GM21447 (cell line): ENCODE measurements at regions not wholly inside any gene's neighbourhood (a gene's known extent, or its start where the extent isn't known, plus 50 kb on each side); places are given as distances from the start of the nearest gene placed in this dataset.
"Not testable (repeated sequence)": the region's sequence is repeated elsewhere in the genome, so short reads cannot be mapped to it uniquely, and the experiment has no call there.

ENCODE experiments used
- ATAC-seq: cut with Tn5 transposase; IDR thresholded peaks from one replicate; pipeline ENCODE4 v1.9.1; 2021; ENCODE audit not compliant: unreplicated experiment

DNA sequence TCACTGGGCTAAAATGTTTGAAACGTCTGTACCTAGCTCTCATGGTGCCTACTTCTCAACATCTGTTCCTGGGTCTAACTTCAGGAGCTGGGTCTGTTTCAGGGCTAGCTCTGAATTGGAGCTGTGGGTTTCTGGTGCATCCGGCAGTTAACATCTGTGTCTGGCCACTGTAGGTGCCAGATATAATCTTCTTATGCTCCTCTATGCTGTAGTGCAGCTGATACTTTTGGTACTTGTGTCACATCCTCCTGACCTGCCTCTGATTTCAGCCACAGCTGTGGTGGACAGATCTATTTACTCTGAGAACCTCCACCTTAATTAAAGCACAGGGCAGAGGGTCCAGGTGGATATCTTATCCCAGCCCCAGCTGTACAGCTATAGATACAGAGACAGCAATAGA lies 496.5 kb upstream of the CDH11 start:
- no peak for ATAC-seq

DNA sequence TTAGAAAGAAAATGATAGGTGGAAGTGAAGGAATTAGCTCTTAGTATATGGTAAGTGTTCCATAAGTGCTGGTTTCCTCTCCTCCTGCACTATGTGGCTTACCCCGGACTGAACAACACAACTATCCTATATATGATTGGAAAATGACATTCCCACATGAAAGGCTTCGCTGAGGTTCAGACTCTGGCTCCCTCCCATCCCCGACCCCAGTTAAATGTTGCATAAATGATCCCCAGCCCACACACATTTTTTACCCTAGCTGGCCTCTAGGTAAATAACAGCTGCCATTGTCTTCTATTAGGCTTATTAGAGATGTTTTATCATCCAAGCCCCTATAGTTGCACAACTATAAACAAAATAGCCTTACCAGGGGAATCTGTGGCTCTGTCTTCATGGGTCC lies 495.6 kb upstream of the CDH11 start:
- no peak for ATAC-seq

DNA sequence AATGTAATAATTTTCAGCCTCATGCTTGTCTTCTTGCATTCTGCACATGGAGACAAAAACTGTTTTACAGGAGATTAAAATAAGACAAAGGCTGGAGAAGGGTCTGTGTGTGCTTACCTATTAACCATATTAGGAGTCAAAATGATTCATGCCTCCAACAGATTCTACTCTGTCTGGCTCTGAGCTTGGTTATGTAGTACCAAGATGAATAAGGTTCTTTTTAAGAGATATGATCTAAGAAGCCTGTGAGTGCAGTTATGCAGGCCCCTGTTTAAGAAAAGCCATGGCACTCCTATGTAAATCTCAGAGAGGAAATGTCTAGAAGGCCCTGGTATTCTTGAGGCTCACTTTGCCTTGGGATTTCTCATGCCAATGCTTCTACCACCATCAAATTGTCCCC lies 486.6 kb upstream of the CDH11 start:
- ATAC-seq: no peak

DNA sequence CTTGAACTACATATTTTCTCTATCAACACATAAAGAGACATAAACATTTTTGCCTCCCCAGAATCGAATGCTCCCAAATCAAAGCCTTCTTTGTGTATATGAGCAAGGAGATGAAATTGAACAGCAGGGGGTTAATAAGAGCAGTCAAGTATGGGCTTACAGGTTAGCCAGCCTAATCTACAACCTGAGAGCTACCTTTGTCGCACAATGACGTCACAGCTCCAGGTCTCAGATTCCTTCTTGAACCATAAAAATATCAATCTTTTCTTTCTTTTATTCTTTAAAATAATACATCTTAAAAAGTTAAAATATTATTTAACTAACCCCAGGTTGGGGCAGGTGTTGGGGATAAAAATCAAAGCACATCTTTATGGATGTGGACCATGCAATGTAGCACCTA lies 482.9 kb upstream of the CDH11 start:
- ATAC-seq: no peak

DNA sequence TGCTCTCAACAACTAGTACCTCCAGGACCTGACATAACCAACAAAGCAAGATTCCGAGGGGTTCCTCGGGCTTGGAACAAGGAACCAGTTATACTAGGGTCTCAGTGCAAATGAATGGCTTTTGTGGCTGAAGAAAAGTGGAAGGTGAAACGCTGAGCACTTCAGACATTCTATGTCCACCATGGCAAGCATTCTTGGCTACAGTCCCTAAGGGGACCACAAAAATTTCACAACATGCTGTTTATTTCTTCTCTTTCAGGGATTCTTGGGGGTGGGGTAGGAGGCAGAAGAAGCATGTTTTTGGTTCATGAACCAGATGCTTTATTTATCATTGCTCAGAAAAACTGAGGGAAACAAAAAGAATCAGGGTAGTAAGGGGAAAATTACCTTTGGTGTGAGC lies 479.9 kb upstream of the CDH11 start:
- no peak for ATAC-seq

DNA sequence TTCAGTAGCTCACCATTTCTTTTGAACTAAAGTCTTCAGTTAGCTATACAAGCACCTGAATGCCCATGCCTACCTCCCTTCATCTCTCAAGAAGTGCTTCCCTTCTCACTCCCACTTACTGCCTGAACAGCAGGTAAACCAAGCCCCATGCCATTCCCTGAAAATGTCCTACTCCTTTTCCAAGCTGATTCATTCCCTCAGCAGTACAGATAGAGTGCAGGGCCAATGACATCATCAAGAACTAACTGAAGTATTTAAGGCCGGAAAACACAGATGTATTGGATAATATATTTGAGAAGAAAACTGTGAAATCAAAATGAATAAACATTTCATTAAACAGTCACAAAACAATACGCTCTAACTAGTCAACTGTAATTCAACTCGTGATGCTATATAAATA lies 478.8 kb upstream of the CDH11 start:
- ATAC-seq: no peak

DNA sequence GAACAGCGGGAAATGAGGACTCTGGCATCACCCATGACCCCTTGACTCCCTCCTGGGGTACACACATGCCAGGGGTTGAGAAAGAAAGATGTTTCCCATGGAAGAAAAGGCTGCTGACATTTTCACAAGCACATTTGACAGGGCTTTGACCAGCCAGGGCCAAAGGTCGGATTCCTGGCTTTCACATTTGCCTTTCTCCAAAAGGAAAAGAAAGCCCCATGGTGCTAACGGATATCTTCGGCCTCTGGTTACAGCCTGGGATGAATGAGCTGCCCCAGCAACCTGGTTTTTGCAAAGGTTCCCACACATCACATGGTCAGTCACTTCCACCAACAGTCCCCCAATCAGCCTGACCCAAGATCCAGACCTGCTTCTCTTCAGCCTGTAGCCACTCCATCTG lies 478.2 kb upstream of the CDH11 start:
- ATAC-seq: no peak

DNA sequence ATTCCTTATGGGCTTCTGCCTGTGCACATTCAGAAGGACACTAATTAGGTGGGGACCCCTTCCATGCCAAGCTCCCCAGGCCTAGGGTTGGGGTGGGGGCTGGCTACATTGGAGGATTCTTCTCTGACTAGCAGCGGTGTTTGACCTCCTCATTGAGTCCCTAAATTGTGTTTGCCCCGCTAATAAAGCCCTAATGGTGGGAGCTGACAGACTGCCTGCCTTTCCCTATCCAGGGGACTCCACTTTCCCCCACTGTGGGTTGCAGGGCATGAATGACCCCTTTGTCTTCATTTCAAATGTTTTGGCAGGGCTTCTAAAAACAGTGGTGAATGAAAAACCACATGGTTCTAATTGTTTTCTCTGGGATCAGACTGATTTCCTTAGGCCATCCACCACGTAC lies 476.8 kb upstream of the CDH11 start:
- no peak for ATAC-seq

DNA sequence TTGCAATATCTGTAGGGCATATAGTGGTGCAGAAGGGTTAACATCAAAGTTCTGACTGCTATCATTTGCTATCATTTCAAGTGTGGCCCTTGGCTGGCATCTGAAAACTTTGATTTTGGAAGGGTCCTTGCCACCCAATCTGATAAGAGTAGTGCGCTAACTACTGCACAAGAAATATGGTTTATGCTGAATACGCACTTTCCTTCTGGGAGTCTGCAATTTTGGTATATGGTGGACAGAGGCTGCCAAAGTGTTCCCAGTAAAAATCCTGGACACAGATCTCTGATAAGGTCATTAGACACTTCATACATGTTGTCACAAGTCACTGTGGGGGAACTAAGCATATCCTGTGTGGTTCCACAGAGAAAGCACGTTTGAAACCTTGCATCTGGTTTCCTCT lies 461.6 kb upstream of the CDH11 start:
- ATAC-seq: no peak

DNA sequence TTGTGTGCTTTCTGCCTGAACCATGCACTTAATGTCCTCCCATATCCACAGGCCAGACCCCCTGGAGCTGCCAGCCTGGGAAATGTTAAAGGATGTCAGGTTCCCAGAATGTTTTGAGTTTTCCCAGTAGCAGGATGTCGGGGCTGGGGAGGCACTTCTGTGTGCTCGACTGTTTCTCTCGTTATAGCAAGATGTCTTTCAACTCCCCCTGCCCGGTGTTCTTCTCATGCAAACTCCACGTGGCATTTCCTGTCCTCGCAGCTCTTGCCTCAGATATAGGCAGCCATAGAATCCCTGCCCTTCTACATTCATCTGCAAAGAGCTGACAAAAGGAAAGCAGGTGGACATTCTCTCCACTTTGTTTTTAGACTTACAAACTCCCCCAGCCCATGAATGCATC lies 457.2 kb upstream of the CDH11 start:
- ATAC-seq: no peak

DNA sequence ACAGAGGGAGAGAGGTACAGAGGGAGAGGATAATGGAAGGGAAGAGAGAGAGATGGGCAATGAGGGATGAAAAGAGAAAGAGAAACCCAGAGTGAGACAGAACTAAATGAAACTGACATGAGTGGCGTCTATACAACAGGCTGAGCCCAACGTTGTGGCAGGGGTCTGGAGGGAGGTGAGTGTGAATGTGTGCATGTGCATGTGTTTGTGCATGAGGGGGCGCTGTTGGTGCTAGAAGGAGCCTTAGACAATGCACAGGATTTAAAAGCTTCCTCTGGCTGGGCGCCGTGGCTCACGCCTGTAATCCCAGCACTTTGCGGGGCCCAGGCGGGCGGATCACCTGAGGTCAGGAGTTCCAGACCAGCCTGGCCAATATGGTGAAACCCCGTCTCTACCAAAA lies 454.8 kb upstream of the CDH11 start:
- ATAC-seq: no peak

DNA sequence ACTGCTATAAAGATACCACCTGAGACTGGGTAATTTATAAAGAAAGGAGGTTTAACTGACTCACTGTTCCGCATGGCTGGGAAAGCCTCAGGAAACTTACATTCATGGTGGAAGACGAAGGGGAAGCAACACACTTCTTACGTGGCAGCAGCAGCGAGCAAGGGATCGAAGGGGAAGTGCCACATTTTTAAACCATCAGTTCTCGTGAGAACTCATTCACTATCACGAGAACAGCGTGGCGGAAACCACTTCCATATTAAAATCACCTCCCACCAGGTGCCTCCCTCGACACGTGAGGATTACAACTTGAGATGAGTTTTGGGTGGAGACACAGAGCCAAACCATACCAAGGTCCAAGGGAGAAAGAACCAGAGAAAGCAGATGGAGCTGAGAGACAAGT lies 454.3 kb upstream of the CDH11 start:
- ATAC-seq: no peak

DNA sequence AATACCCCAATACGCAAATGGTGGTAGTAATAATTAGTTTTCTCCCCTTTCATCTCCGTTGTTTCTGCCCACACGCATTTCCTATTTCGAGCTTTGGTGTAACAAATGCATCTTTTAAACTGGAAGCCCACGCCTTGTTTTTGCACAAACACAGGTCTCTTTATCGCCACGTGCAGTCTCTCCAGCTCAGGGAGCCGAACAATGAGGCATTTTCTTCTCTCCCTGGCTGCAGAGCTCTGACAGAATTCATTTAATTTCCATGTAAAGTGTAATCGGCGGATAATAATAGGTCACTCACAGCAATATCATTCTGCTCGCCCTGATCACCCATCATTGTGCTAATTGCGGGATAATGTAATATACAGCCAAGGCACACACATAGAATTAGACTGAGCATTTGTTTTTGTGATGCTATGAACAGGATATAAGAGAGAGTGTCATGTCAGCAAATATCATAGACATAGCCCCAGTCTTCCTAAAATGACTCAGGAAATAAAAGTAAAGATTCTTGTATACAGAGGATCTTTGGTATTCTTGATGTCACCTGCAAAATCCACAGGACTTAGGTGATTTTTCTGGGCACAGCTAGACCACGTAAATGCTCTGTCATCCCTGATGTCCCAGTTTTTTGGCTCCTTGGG lies 452.6 kb upstream of the CDH11 start:
- ATAC-seq: no peak

DNA sequence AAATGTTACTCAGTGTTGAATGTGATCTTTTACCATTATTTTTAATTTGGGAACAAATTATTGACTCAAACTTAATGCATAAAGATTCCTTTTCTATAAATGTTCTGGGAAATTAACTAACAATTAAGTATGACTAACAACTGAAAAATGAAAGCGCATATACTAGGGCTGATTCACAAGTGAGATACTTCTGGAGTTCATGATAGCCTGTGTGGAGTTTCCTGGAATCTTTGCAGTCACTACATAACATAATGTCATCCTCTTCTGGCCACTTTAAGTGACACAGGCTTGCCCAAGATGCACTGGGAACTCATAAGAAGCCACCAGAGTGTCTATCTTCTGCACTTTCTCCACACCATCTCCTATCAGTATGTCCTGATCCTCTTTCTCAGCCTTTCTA lies 450.3 kb upstream of the CDH11 start:
- ATAC-seq: no peak

DNA sequence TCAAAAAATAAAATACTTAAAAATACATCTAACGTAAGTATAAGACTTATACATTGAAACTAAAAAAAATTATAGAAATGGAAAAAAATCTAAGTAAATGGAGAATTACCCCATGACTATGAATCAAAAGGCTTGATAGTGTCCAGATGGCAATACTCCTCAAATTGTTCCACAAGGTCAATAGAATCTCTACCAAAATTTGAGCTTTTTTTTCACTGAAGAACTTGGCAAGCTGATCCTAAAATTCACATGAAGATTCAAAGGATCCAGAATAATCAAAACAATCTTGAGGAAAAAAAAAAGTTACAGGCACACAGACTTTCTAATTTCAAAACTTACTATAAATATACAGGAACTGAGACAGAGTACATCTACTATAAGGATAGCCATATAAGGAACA lies 448.4 kb upstream of the CDH11 start:
- no peak for ATAC-seq

DNA sequence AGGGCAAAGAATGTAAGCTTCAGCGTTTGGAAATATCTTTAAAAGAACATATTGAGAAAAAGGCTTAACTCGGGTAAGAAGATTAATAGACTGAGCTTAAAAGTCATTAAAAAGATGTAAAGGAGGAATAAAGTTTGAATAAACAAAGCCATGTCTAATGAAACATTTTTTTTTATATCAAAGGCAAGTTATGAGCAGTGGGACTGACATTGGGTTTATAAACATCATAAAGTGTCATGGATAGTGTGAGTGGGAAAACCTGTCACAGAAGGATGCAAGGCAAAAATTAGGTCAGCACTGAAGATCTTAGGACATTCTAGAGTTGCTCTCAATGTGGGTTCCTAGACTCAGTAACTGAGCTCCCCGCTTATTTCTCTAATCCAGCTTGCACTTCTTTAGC lies 438.0 kb upstream of the CDH11 start:
- no peak for ATAC-seq

DNA sequence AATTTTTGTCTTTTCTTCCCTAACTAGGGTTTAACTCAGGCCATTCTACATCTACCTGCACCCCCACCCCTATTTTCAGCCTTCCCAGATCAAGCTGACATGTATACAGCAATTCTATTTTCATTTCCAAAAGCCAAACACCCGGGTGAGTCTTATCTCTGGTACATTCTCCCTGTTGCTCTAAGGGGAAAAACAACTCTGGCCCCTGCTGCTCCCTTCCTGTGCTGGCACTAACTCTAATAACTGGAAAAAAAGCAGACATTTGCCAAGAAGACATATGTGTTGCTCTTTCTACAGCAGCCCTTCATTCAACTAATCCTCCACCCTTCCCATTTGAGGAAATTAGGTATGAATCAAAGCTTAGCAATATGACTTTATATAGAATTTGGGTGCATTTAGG lies 427.8 kb upstream of the CDH11 start:
- not testable (repeated sequence) for ATAC-seq

DNA sequence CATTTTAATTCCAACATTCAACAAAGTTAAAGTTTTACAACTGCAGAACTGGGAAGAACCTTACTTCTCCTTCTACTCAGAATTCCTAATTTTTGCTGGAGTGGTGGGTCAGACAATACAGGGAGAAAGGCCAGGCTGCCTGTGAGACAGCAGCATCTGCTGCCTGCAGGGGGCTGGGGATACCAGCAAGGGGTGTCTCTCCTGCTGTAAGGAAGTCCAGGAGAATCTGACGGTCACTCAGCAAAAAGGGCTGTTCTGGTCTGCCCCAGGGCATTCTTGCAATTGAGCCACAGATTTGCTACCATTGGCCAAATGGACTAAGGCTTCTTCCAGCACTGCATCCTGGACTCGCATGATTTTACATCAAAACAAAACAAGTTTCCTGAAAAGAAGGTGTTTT lies 426.6 kb upstream of the CDH11 start:
- no peak for ATAC-seq

DNA sequence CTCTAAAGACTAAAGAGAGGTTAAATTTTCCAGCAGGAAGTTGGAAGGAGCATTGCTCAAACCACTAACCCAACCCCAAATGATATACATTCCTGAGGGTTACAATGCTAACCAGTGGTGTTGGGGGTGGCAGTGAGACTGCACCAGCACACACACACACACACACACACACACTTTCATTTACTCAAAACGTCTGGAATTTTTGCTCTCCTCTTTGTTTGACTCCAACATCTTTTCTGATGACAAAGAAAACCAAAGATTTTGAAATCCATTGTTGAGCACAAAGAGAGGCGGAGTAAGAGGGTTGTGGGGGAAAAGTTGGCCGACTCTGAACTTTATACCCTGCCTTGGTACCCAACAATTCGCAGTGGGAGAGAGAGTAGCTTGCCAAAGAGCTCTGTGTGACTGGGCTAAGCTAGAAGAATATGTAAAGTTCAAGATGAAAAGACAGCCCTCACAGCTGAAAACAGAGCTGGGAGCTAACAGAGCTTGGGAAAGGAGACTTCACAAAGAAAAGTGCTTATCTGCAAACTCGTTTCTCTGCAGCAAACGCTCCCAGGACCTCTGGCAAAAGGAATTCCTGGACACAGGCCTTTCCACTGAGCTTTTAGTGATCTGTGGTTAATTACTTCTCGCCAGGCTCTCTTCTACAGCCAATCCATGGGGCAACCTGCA lies 426.0 kb upstream of the CDH11 start:
- no peak for ATAC-seq

DNA sequence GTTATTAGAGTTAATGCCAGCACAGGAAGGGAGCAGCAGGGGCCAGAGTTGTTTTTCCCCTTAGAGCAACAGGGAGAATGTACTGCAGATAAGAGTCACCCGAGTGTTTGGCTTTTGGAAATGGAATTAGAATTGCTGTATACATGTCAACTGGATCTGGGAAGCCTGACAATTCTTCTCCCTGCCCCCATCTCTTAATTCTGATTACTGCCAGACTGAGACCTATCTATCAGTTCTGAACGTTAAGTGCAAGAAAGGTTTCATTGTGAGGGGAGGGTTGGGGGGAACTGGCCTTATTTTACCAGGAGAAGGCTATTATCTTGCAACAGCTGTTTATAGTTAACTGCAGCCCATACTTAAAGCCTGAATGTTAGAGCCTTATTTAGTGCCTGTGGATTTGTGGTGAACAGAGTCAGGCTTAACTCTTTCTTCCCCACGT lies 424.5 kb upstream of the CDH11 start:
- ATAC-seq: no peak

DNA sequence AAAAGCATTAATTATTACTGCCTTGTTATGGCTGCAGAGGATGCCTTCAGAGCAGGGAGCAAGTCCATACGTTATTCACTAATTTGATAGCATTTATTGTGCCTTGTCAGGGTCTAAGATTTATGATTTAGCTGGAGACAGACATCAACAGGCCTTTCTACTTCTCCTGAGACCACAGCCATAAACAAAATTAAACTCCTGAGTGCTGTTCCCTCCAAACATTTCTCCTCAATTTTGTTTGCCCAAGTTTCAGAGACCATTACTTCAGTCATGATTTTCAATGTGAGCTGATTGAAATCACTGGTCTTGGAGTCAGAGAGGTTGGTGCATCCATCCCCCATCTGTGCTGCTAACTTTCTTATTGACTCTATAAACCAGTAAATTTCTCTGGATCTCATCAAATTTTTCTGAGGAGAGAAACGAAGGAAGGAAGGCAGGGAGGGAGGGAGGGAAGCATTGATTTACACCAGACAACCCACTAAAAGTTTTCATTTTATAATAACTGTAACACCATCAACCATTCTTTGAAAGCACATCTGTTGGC lies 423.6 kb upstream of the CDH11 start:
- no peak for ATAC-seq

DNA sequence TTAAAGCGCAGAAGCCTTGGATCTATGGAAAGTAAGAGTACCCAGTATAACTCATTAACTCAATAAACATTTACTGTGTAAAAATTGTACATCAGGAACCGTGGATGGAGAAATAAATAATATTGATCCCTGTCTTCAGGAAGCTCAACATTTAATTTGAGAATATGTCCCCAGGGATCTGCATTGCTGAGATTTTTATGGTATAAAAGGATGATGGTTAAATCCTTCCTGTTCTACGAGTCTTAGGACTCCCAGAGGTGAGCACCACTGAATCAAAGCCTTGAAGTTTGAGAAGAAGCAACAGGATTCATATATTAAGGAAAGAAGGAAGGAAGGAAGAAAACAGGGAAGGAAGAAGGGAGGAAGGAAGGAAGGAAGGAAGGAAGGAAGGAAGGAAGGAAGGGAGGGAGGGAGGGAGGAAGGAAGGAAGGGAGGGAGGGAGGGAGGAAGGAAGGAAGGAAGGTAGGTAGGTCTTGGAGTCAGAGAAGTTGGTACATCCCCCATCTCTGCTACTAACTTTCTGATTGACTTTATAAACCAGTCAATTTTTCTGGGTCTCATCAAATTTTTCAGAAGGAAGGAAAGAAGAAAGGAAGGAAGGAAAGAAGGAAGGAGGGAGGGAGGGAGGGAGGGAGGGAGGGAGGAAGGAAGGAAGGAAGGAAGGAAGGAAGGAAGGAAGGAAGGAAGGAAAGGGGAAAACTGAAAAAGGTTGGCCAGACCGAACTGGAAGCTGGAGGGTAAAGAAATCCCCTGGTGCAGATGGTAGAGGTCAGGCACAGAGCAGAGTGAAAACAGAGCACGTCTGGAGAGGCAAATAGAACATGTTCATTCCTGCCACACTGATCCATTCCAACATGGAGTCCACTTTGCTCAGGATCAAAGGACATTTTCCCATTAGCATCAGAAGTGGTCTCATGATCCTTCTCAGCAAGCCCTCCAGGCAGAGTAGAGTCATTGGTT lies 422.2 kb upstream of the CDH11 start:
- no peak for ATAC-seq
